Activated naive CD4-positive, alpha-beta T cell treated with anti-CD3 and anti-CD28 coated beads for 36 hours (primary cell): ENCODE measurements at regions not wholly inside any gene's neighbourhood (a gene's known extent, or its start where the extent isn't known, plus 50 kb on each side); places are given as distances from the start of the nearest gene placed in this dataset.

Experiments
- CTCF ChIA-PET: fragments of 350-600 bp; sonication (Branson Sonifier 250); formaldehyde crosslinking; loops from one replicate; lab custom pipeline; 2021; ENCODE audit warnings: antibody characterized with exemption; lab: Charles Lee
- DNase-seq: peaks from one replicate; pipeline ENCODE4 v3.0.0-alpha.2; 2020
- H3K27ac Mint-ChIP-seq: one replicate; pipeline ENCODE4 v1.8.0; 2021; ENCODE audit warnings: mild to moderate bottlenecking, mixed read lengths
- H3K27me3 Mint-ChIP-seq: one replicate; pipeline ENCODE4 v1.8.0; 2021; ENCODE audit warnings: low read depth, mixed read lengths
- H3K36me3 Mint-ChIP-seq: one replicate; pipeline ENCODE4 v1.8.0; 2021; ENCODE audit warnings: low read depth, mixed read lengths
- H3K4me1 Mint-ChIP-seq: one replicate; pipeline ENCODE4 v1.8.0; 2021; ENCODE audit warnings: low read depth, mixed read lengths
- H3K4me3 Mint-ChIP-seq: one replicate; pipeline ENCODE4 v1.8.0; 2021; ENCODE audit warnings: mild to moderate bottlenecking, moderate library complexity, mixed read lengths
- H3K9me3 Mint-ChIP-seq: one replicate; pipeline ENCODE4 v1.8.0; 2021; ENCODE audit warnings: mixed read lengths
- intact Hi-C: fragments of 100-400 bp; cut with micrococcal nuclease; formaldehyde crosslinking; loops from one replicate; pipeline ENCODE4 v1.15.1; 2023

DNA sequence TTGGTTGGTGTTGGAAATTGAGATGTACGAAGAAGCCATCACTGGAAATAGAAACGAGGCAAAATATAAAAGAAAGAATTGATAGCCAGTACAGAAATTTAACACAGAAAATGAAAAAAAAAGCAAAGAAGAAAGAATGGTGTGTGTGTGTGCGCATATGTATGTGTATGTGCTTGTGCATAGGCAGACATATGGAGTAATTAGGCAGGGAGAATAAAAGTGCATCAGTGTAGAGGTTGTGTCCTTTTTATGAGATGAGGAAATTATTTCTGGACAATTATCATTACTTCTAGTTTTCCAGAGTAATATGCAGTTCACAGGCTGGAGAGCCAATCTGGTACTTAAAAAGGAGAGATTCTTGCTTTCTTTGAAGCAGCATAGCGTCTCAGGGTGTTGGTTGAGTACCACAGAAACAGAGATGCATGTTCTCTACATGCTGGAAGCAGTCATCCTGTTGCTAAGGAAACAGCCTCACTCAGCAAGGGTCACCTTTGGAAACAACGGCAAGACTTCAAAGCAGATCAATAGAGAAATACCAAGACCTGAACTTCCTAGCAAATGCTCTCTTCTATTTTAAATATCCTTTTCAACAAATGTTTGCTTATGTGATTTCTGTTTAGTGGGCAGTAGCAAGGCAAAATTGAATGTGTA, 172.7 kb downstream of the TAF11L14 start:
- intact Hi-C loops = no loop called here
- Mint-ChIP-seq H3K27ac (no peak overlapping the region), H3K4me1 (no peaks in the 10 kb centered on the region), H3K9me3 (peaks cover 2% of the 10 kb centered on the region), H3K4me3 (no peak overlapping the region), H3K36me3 (no peaks in the 10 kb centered on the region), H3K27me3 (no peaks in the 10 kb centered on the region)
- DNase-seq = no peak
- CTCF ChIA-PET = no interaction called here

- CTCF ChIA-PET = no interaction called here
- Mint-ChIP-seq H3K4me1 (no peaks in the 10 kb centered on the region), H3K27me3 (no peaks in the 10 kb centered on the region), H3K9me3 (peaks cover 4% of the 10 kb centered on the region), H3K27ac (no peak overlapping the region), H3K36me3 (no peaks in the 10 kb centered on the region), H3K4me3 (no peak overlapping the region)
- DNase-seq = no peak
- intact Hi-C loops = no loop called here
Observed at GRCh38 chr5:17808566-17808965, 174.3 kb downstream of the TAF11L14 start.

DNA sequence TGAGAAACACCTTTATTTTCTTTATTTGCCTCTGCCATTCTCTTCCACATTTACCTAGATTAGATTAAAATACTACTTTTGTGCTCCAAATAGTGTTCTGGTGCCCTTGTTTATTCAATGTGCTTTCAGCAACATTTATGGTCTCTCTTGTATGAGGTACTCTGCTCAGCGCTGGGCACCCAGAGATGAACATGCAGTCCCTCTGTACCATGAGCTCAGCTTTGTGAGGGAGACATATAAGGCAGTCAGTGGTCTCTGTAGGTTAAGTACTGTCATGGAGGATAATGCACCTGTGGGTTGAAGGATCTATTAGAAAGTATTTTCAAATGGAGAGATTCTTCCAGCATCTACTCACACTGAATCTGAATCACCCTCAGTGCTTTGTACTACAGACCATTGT, 176.5 kb downstream of the TAF11L14 start:
- Mint-ChIP-seq H3K27me3 (no peaks in the 10 kb centered on the region), H3K4me1 (no peaks in the 10 kb centered on the region), H3K4me3 (no peak overlapping the region), H3K36me3 (no peaks in the 10 kb centered on the region), H3K9me3 (peaks cover 2% of the 10 kb centered on the region), H3K27ac (no peak overlapping the region)
- CTCF ChIA-PET = no interaction called here
- DNase-seq = no peak
- intact Hi-C loops = no loop called here

GRCh38 chr5:17813214-17813613, 179.0 kb downstream of the TAF11L14 start:
- Mint-ChIP-seq H3K36me3 (no peaks in the 10 kb centered on the region), H3K4me1 (no peaks in the 10 kb centered on the region), H3K27me3 (no peaks in the 10 kb centered on the region), H3K4me3 (no peak overlapping the region), H3K27ac (no peak overlapping the region), H3K9me3 (peaks cover 2% of the 10 kb centered on the region)
- CTCF ChIA-PET = no interaction called here
- intact Hi-C loops = no loop called here
- no peak for DNase-seq

- intact Hi-C loops = no loop called here
Observed at GRCh38 chr5:17816505-17816904, 182.2 kb downstream of the TAF11L14 start.

DNA sequence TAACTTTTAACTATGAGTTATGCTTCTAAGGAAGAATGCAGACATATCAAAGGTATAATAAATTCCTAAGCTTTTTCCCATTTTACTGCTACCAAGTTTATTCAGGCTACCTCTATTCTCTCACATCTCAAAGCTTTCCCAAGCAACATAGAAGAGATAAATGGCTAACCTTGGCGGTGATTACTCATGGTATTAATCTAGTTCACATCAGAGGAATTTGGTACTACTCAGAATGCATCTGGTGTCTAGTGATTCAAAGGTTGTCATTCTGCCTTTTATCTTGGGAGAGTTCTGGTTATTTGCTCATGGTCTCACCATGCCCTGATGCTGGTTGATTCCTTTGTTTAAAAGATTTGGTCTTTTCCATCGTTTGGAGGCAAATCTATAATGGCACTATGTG, 182.7 kb downstream of the TAF11L14 start:
- intact Hi-C loops = no loop called here
- Mint-ChIP-seq H3K36me3 (no peaks in the 10 kb centered on the region), H3K4me3 (no peak overlapping the region), H3K27me3 (no peaks in the 10 kb centered on the region), H3K27ac (no peak overlapping the region), H3K4me1 (no peaks in the 10 kb centered on the region), H3K9me3 (peaks cover 2% of the 10 kb centered on the region)
- CTCF ChIA-PET = no interaction called here
- DNase-seq = no peak

More at GRCh38 chr5:17816505-17816904, 182.2 kb downstream of the TAF11L14 start:
- Mint-ChIP-seq H3K27ac (no peak overlapping the region), H3K4me3 (no peak overlapping the region), H3K36me3 (no peaks in the 10 kb centered on the region), H3K9me3 (peaks cover 2% of the 10 kb centered on the region), H3K27me3 (no peaks in the 10 kb centered on the region), H3K4me1 (no peaks in the 10 kb centered on the region)
- DNase-seq = no peak
- CTCF ChIA-PET = no interaction called here

- CTCF ChIA-PET = no interaction called here
Observed at GRCh38 chr5:17817990-17818389, 183.7 kb downstream of the TAF11L14 start.

GRCh38 chr5:17819783-17820182, 185.5 kb downstream of the TAF11L14 start:
- no peak for DNase-seq
- Mint-ChIP-seq H3K27me3 (no peaks in the 10 kb centered on the region), H3K36me3 (no peaks in the 10 kb centered on the region), H3K9me3 (peaks cover 2% of the 10 kb centered on the region), H3K4me3 (no peak overlapping the region), H3K27ac (no peak overlapping the region), H3K4me1 (no peaks in the 10 kb centered on the region)
- CTCF ChIA-PET = no interaction called here
- intact Hi-C loops = no loop called here

More at GRCh38 chr5:17817990-17818389, 183.7 kb downstream of the TAF11L14 start:
- H3K9me3 Mint-ChIP-seq = peaks cover under 1% of the 10 kb centered on the region
- no peaks in the 10 kb centered on the region for H3K36me3 Mint-ChIP-seq
- H3K27ac Mint-ChIP-seq = no peak overlapping the region
- intact Hi-C loops = no loop called here
- no peaks in the 10 kb centered on the region for H3K27me3 Mint-ChIP-seq
- no peak overlapping the region for H3K4me3 Mint-ChIP-seq
- H3K4me1 Mint-ChIP-seq = no peaks in the 10 kb centered on the region
- DNase-seq = no peak

DNA sequence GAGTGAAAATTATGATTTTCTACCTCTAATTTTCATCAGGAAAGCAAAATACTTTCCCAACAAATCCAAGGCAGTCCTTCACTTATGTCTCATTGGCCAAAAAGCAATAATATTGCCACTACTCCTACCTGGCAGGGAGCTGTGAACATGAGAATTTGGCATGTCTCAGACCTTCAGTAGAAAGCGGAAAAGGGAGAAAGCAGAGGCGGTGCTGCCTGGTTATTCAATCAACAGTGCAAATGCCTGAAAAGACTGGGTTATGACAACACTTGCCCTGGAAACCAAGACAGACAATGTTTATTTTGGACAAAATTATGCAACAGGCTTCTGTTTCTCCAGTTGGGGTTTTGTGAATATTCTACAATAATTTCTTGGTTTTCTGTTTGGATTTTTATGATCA, 194.4 kb downstream of the TAF11L14 start:
- CTCF ChIA-PET = no interaction called here
- Mint-ChIP-seq H3K36me3 (no peaks in the 10 kb centered on the region), H3K27me3 (no peaks in the 10 kb centered on the region), H3K4me1 (no peaks in the 10 kb centered on the region), H3K27ac (no peak overlapping the region), H3K4me3 (no peak overlapping the region), H3K9me3 (peaks cover 12% of the 10 kb centered on the region)
- DNase-seq = no peak
- intact Hi-C loops = no loop called here

DNA sequence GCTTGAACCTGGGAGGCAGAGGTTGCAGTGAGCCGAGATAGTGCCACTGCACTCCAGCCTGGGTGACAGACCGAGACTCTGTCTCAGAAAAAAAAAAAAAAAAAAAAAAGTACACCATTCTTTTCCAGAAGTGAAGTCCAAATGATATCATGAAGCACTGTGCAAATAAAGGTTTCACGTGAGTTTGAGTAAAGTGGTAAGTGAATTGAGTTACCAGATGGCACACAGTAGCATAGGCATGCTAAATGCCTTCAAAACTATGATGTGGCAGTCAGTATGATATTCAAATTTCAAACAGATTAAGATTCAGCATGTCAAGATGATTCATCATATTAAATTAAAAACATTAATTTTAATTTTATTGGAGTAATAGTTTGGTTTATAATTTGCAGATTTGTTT, 195.2 kb downstream of the TAF11L14 start:
- Mint-ChIP-seq H3K4me3 (no peak overlapping the region), H3K9me3 (peaks cover 10% of the 10 kb centered on the region), H3K36me3 (no peaks in the 10 kb centered on the region), H3K27ac (no peak overlapping the region), H3K27me3 (no peaks in the 10 kb centered on the region), H3K4me1 (no peaks in the 10 kb centered on the region)
- DNase-seq = no peak
- CTCF ChIA-PET = no interaction called here
- intact Hi-C loops = no loop called here

DNA sequence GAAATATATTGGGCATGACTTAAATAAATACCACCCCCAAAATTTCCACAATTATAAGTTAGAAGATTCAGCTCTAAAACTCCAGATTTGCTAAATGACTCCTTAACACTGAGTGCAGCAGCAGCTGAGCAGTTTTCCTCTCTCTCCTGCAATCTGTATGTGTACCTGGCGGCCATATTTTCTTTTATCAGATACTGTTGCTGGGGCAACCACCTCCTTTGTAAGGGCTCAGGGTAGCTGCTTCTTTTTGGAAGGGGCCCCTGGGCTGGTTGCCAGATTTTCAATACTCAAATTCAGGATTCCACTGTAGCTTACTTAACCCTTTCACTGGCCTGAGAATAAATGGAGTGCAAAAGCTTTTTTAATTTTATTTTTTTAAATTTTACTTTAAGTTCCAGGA, 197.0 kb downstream of the TAF11L14 start:
- no peak overlapping the region for H3K27ac Mint-ChIP-seq
- peaks cover 6% of the 10 kb centered on the region for H3K9me3 Mint-ChIP-seq
- CTCF ChIA-PET = interaction anchor here (1.0 kb wide), 1 partner anchor 29 kb away, joined by 3 read pairs; no protein-coding TSS in a partner anchor
- no peaks in the 10 kb centered on the region for H3K27me3 Mint-ChIP-seq
- intact Hi-C loops = no loop called here
- no peaks in the 10 kb centered on the region for H3K36me3 Mint-ChIP-seq
- H3K4me3 Mint-ChIP-seq = no peak overlapping the region
- H3K4me1 Mint-ChIP-seq = no peaks in the 10 kb centered on the region
- no peak for DNase-seq

DNA sequence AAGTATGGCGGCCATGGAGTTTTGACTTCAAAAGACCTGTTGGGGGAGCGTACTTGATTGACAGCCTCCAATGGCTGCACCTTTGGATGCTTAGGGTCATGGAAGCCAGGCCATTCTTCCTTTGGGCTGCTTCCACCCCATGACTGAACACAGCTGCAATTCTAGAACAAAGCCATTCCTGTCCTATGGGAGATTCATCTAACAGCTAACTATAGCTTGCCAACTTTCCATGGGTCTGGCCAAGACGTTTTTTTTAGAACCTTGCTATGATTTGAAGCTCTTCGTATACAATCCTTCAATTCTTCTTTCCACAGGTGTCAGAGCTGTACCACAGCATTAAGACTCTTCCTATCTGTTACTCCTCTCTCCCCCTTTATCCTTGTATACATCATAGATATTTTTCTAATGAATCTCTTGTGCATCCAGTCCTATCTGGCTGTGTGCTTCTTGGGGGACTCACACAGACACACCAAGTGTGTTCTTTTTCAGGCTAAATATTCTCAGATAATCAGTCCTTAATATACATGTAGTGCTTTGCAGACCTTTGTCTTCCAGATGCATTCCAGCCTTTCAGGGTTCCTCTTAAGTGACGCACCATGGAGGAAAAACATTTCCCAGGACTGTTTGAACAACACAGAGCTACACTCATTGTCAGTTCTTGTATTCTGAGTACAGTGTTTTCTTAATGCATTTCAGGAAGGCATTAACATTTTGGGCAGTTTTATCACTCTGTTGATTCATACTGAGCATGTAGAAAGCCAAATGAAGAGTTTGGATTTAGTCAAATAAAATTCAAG, 198.9 kb downstream of the TAF11L14 start:
- H3K9me3 Mint-ChIP-seq = peaks cover 11% of the 10 kb centered on the region
- H3K4me1 Mint-ChIP-seq = no peaks in the 10 kb centered on the region
- no peak overlapping the region for H3K4me3 Mint-ChIP-seq
- no peaks in the 10 kb centered on the region for H3K36me3 Mint-ChIP-seq
- H3K27me3 Mint-ChIP-seq = no peaks in the 10 kb centered on the region
- DNase-seq = no peak
- CTCF ChIA-PET = no interaction called here
- intact Hi-C loops = no loop called here
- no peak overlapping the region for H3K27ac Mint-ChIP-seq

- CTCF ChIA-PET = no interaction called here
- peaks cover 8% of the 10 kb centered on the region for H3K9me3 Mint-ChIP-seq
- no peak for DNase-seq
- H3K27me3 Mint-ChIP-seq = no peaks in the 10 kb centered on the region
- H3K36me3 Mint-ChIP-seq = no peaks in the 10 kb centered on the region
- no peak overlapping the region for H3K27ac Mint-ChIP-seq
- H3K4me1 Mint-ChIP-seq = no peaks in the 10 kb centered on the region
- intact Hi-C loops = no loop called here
- no peak overlapping the region for H3K4me3 Mint-ChIP-seq
Observed at GRCh38 chr5:17837757-17838156, 203.5 kb downstream of the TAF11L14 start.
